Loucy (cell line): ENCODE measurements at regions not wholly inside any gene's neighbourhood (a gene's known extent, or its start where the extent isn't known, plus 50 kb on each side); places are given as distances from the start of the nearest gene placed in this dataset.

Source experiments
- H2AFZ ChIP-seq: fragments of 200-600 bp; sonication (generic); 2 replicates; pipeline ENCODE4 v1.6.0; 2016; ENCODE audit warnings: antibody characterized with exemption, mild to moderate bottlenecking, low read length, moderate library complexity
- H3F3A ChIP-seq: fragments of 200-600 bp; 2 replicates; pipeline ENCODE4 v1.6.0; 2016; ENCODE audit warnings: antibody characterized with exemption, low read depth, mild to moderate bottlenecking
- H3K27me3 ChIP-seq: fragments of 200-600 bp; sonication (generic); 2 replicates; pipeline ENCODE4 v1.6.1; 2014; ENCODE audit warnings: low read length, mild to moderate bottlenecking; ENCODE audit not compliant: insufficient read depth, poor library complexity, severe bottlenecking
- H3K36me3 ChIP-seq: fragments of 200-600 bp; sonication (generic); 2 replicates; pipeline ENCODE4 v1.6.1; 2016; ENCODE audit warnings: low read length; ENCODE audit not compliant: insufficient read depth
- H3K4me1 ChIP-seq: fragments of 200-600 bp; sonication (generic); 2 replicates; pipeline ENCODE4 v1.5.1; 2014; ENCODE audit warnings: low read length, mild to moderate bottlenecking; ENCODE audit not compliant: insufficient read depth, poor library complexity, severe bottlenecking
- H3K4me2 ChIP-seq: fragments of 200-600 bp; sonication (generic); 2 replicates; pipeline ENCODE4 v1.6.0; 2014; ENCODE audit warnings: antibody characterized with exemption, low read length, low read depth, mild to moderate bottlenecking; ENCODE audit not compliant: poor library complexity, severe bottlenecking
- H3K4me3 ChIP-seq: fragments of 200-600 bp; sonication (generic); 2 replicates; pipeline ENCODE4 v1.5.1; 2014; ENCODE audit warnings: low read length, mild to moderate bottlenecking, mixed read lengths; ENCODE audit not compliant: poor library complexity, severe bottlenecking
- H3K79me2 ChIP-seq: fragments of 200-600 bp; sonication (generic); 2 replicates; pipeline ENCODE4 v1.6.1; 2014; ENCODE audit warnings: low read length; ENCODE audit not compliant: insufficient read depth
- H3K9ac ChIP-seq: fragments of 200-600 bp; sonication (generic); 2 replicates; pipeline ENCODE4 v1.6.0; 2014; ENCODE audit warnings: mild to moderate bottlenecking, low read depth, low read length, moderate library complexity; ENCODE audit not compliant: poor library complexity, severe bottlenecking
- H3K9me2 ChIP-seq: fragments of 200-600 bp; sonication (generic); replicated peaks from 2 replicates; pipeline ENCODE4 v1.6.1; 2016; ENCODE audit warnings: low read depth, low read length, mixed read lengths
- H3K9me3 ChIP-seq: fragments of 200-600 bp; sonication (generic); 2 replicates; pipeline ENCODE4 v1.6.1; 2014; ENCODE audit warnings: mild to moderate bottlenecking, antibody characterized with exemption, low read length, low read depth; ENCODE audit not compliant: insufficient read depth
- H4K20me1 ChIP-seq: fragments of 200-600 bp; sonication (generic); 2 replicates; pipeline ENCODE4 v1.6.0; 2014; ENCODE audit warnings: antibody characterized with exemption, low read length, mild to moderate bottlenecking; ENCODE audit not compliant: insufficient read depth, poor library complexity, severe bottlenecking
- CTCF ChIP-seq: fragments of 200-600 bp; sonication (generic); conservative IDR thresholded peaks from 2 replicates; pipeline ENCODE4 v1.5.1; 2014; ENCODE audit warnings: mild to moderate bottlenecking, antibody characterized with exemption, low read length
- EZH2phosphoT487 ChIP-seq: fragments of 200-600 bp; IDR thresholded peaks from 2 replicates; pipeline ENCODE4 v1.6.1; 2018; ENCODE audit warnings: antibody characterized with exemption, mild to moderate bottlenecking, moderate library complexity, borderline replicate concordance

GRCh38 chr11:95358511-95359340 is 127.7 kb upstream of the SESN3 start:
- Histone ChIP-seq H3F3A (no peaks in the 10 kb centered on the region), H2AFZ (no peak overlapping the region), H3K9me3 (no peaks in the 10 kb centered on the region), H4K20me1 (no peaks in the 10 kb centered on the region), H3K27me3 (no peaks in the 10 kb centered on the region), H3K4me2 (no peak overlapping the region), H3K79me2 (no peaks in the 10 kb centered on the region), H3K4me3 (no peak overlapping the region), H3K9me2 (no peaks in the 10 kb centered on the region), H3K4me1 (no peaks in the 10 kb centered on the region), H3K36me3 (no peaks in the 10 kb centered on the region), H3K9ac (no peak overlapping the region)
- TF ChIP-seq EZH2phosphoT487 (no peak), CTCF (no peak)

GRCh38 chr11:95354304-95354703 is 123.3 kb upstream of the SESN3 start:
- Histone ChIP-seq H3K4me3 (no peak overlapping the region), H3F3A (no peaks in the 10 kb centered on the region), H3K79me2 (no peaks in the 10 kb centered on the region), H3K9me3 (no peaks in the 10 kb centered on the region; the same call in 1 of the 2 replicates), H3K4me1 (no peaks in the 10 kb centered on the region), H3K4me2 (no peak overlapping the region), H3K27me3 (no peaks in the 10 kb centered on the region), H3K36me3 (no peaks in the 10 kb centered on the region), H3K9ac (no peak overlapping the region), H2AFZ (no peak overlapping the region), H3K9me2 (no peaks in the 10 kb centered on the region), H4K20me1 (no peaks in the 10 kb centered on the region)
- TF ChIP-seq CTCF (no peak), EZH2phosphoT487 (no peak)

- no peak overlapping the region for H3K4me3 ChIP-seq
- H3K36me3 ChIP-seq: no peaks in the 10 kb centered on the region
- no peaks in the 10 kb centered on the region for H3K27me3 ChIP-seq
- no peaks in the 10 kb centered on the region for H4K20me1 ChIP-seq
- H3K4me2 ChIP-seq: no peak overlapping the region
- H3K9me2 ChIP-seq: no peaks in the 10 kb centered on the region
- H3K9me3 ChIP-seq: no peaks in the 10 kb centered on the region; the same call in 1 of the 2 replicates
- H3K4me1 ChIP-seq: no peaks in the 10 kb centered on the region
- H3K79me2 ChIP-seq: no peaks in the 10 kb centered on the region
- TF ChIP-seq EZH2phosphoT487 (no peak), CTCF (no peak)
- no peaks in the 10 kb centered on the region for H3F3A ChIP-seq
- no peak overlapping the region for H2AFZ ChIP-seq
- no peak overlapping the region for H3K9ac ChIP-seq
Observed at GRCh38 chr11:95353706-95354105, 122.7 kb upstream of the SESN3 start.
